ENCODE measurements at regions not wholly inside any gene's neighbourhood (a gene's known extent, or its start where the extent isn't known, plus 50 kb on each side); places are given as distances from the start of the nearest gene placed in this dataset.

DNA sequence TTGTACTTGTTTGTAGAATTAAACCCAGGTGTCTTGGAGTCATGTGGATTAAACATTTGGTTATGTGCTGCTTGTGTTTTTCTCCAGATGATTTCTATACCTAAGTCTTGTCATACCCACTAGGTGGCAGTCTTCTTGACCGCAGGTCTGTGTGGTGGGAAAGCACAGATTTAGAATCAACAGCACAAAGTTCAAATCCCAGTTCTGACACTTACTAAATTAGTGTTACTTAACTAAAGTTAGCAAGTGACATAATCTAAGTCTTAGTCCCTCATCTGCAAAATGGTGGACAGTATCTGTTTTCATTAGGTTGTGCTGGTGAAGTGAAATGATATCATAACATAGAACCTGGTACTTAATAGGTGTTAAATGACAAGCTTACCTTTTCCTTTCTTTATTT lies 151.0 kb upstream of the ARHGAP5 start:
- H3K4me2 ChIP-seq (ENCODE audit: low read length): no peak overlapping the region
- Mint-ChIP-seq H3K27ac (ENCODE audit: unreplicated experiment) (no peak overlapping the region), H3K36me3 (ENCODE audit: low read depth, unreplicated experiment) (no peaks in the 10 kb centered on the region), H3K4me1 (ENCODE audit: low read depth, unreplicated experiment) (peaks cover 24% of the 10 kb centered on the region), H3K9me3 (ENCODE audit: unreplicated experiment) (no peaks in the 10 kb centered on the region), H3K4me3 (ENCODE audit: unreplicated experiment) (no peak overlapping the region), H3K27me3 (ENCODE audit: low read depth, unreplicated experiment) (no peaks in the 10 kb centered on the region)
- H3K4me3 ChIP-seq (ENCODE audit: insufficient read depth, low read depth, low read length): no peak overlapping the region
- no peak overlapping the region for H3K9ac ChIP-seq (ENCODE audit: low read length)
- peak; percentile 34 for FAIRE-seq
- no peaks in the 10 kb centered on the region for H3K9me3 ChIP-seq (ENCODE audit: insufficient read depth, low read depth, low read length)
- H4K20me1 ChIP-seq (ENCODE audit: insufficient read depth, low read length): no peaks in the 10 kb centered on the region
- TF ChIP-seq, protein P1, sequence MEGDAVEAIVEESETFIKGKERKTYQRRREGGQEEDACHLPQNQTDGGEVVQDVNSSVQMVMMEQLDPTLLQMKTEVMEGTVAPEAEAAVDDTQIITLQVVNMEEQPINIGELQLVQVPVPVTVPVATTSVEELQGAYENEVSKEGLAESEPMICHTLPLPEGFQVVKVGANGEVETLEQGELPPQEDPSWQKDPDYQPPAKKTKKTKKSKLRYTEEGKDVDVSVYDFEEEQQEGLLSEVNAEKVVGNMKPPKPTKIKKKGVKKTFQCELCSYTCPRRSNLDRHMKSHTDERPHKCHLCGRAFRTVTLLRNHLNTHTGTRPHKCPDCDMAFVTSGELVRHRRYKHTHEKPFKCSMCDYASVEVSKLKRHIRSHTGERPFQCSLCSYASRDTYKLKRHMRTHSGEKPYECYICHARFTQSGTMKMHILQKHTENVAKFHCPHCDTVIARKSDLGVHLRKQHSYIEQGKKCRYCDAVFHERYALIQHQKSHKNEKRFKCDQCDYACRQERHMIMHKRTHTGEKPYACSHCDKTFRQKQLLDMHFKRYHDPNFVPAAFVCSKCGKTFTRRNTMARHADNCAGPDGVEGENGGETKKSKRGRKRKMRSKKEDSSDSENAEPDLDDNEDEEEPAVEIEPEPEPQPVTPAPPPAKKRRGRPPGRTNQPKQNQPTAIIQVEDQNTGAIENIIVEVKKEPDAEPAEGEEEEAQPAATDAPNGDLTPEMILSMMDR (IDR thresholded peaks at IDR 0.05; ENCODE audit: insufficient read depth, low read depth, low read length): peak; percentile 59
- TF ChIP-seq EZH2 (IDR thresholded peaks at IDR 0.05; ENCODE audit: insufficient read depth, low read length): no peak
- no peak for DNase-seq (ENCODE audit: low read depth)
- H2AFZ ChIP-seq (ENCODE audit: low read depth, low read length): no peak overlapping the region
- H3K79me2 ChIP-seq (ENCODE audit: insufficient read depth, low read length): no peaks in the 10 kb centered on the region
- H3K27me3 ChIP-seq (ENCODE audit: insufficient read depth, low read length): no peaks in the 10 kb centered on the region
- H3K27ac ChIP-seq (ENCODE audit: low read depth, low read length): no peak overlapping the region
- H3K4me1 ChIP-seq (ENCODE audit: insufficient read depth, low read length): peaks cover 21% of the 10 kb centered on the region
- H3K36me3 ChIP-seq (ENCODE audit: insufficient read depth, low read length): no peaks in the 10 kb centered on the region

DNA sequence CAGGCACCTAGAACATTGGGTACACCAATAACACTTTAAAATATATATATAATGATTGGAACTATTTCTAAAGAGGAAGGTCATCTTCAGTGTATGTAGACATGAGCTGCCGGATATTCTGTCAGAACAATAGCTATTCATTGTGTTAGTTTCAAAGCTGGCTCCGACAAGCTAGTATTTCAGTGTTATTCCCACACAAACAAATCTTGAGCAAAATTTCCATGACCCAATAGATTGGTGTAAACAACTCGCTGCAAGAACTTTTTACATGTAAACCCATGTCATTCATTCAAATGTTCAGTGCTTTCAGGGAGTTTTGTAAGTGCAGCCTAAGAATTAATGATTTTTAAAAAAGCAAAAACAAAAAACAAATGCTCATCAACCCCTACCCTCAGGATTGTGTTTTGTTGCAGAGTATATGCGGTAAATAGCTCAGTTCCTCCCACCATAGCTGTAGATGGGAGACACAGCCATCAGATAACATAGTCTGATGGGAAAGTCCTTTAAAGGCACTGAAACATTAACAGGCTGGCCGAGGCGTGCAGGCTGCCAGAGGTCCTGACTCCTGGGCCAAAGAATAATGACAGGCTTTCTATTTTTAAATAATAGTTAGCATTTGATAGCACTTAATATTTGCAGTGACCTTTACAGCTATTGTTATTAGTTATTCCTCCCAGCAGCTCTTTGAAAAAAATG lies 150.3 kb upstream of the ARHGAP5 start:
- peak overlapping the region; percentile 81 for H3K27ac ChIP-seq (ENCODE audit: low read depth, low read length)
- H3K4me3 ChIP-seq (ENCODE audit: insufficient read depth, low read depth, low read length): peak overlapping the region; percentile 3
- peak overlapping the region; percentile 30 for H3K4me3 Mint-ChIP-seq (ENCODE audit: unreplicated experiment)
- no peaks in the 10 kb centered on the region for H3K9me3 ChIP-seq (ENCODE audit: insufficient read depth, low read depth, low read length)
- H3K36me3 Mint-ChIP-seq (ENCODE audit: low read depth, unreplicated experiment): no peaks in the 10 kb centered on the region
- peaks cover 21% of the 10 kb centered on the region for H3K4me1 ChIP-seq (ENCODE audit: insufficient read depth, low read length)
- TF ChIP-seq, protein P1 (IDR thresholded peaks at IDR 0.05; ENCODE audit: insufficient read depth, low read depth, low read length): no peak
- no peak for TF ChIP-seq EZH2 (IDR thresholded peaks at IDR 0.05; ENCODE audit: insufficient read depth, low read length)
- H3K9me3 Mint-ChIP-seq (ENCODE audit: unreplicated experiment): no peaks in the 10 kb centered on the region
- H3K27me3 ChIP-seq (ENCODE audit: insufficient read depth, low read length): no peaks in the 10 kb centered on the region
- DNase-seq (ENCODE audit: low read depth): no peak
- peak overlapping the region; percentile 65 for H3K4me2 ChIP-seq (ENCODE audit: low read length)
- H3K9ac ChIP-seq (ENCODE audit: low read length): peak overlapping the region; percentile 64
- H3K4me1 Mint-ChIP-seq (ENCODE audit: low read depth, unreplicated experiment): peaks cover 24% of the 10 kb centered on the region
- no peaks in the 10 kb centered on the region for H3K36me3 ChIP-seq (ENCODE audit: insufficient read depth, low read length)
- no peaks in the 10 kb centered on the region for H3K79me2 ChIP-seq (ENCODE audit: insufficient read depth, low read length)
- H2AFZ ChIP-seq (ENCODE audit: low read depth, low read length): no peak overlapping the region
- FAIRE-seq: no peak
- H3K27me3 Mint-ChIP-seq (ENCODE audit: low read depth, unreplicated experiment): no peaks in the 10 kb centered on the region
- H4K20me1 ChIP-seq (ENCODE audit: insufficient read depth, low read length): no peaks in the 10 kb centered on the region
- H3K27ac Mint-ChIP-seq (ENCODE audit: unreplicated experiment): peak overlapping the region; percentile 93

DNA sequence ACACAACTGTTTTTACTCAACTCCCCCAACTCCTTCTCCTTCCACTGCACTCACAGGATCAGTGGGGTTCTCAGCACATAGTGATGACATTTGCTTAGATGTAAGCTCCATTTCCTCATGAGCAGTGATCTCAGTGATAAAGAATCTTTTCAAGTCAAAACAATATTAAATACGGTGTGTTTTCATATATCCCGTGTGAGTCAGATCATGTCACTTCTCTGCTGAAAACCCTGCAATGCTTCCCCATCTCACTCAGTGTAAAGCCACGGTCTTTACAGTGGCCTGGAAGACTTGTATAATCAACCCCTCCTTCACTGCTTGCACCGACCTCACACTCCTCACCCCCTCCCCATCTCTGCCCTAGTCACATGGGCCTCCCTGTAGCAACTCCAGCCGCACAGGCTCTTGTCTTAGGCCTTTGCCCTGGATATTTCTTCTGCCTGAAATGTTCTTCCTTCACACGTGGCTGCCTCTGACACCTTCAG lies 149.7 kb upstream of the ARHGAP5 start:
- peak overlapping the region; percentile 81 for H3K27ac ChIP-seq (ENCODE audit: low read depth, low read length)

More for the DNA sequence above, 149.7 kb upstream of the ARHGAP5 start:
- no peaks in the 10 kb centered on the region for H3K27me3 Mint-ChIP-seq (ENCODE audit: low read depth, unreplicated experiment)
- H3K36me3 ChIP-seq (ENCODE audit: insufficient read depth, low read length): no peaks in the 10 kb centered on the region
- H3K4me1 Mint-ChIP-seq (ENCODE audit: low read depth, unreplicated experiment): peaks cover 24% of the 10 kb centered on the region
- H3K36me3 Mint-ChIP-seq (ENCODE audit: low read depth, unreplicated experiment): no peaks in the 10 kb centered on the region
- peak overlapping the region; percentile 51 for H2AFZ ChIP-seq (ENCODE audit: low read depth, low read length)
- peaks cover 21% of the 10 kb centered on the region for H3K4me1 ChIP-seq (ENCODE audit: insufficient read depth, low read length)
- H3K9me3 ChIP-seq (ENCODE audit: insufficient read depth, low read depth, low read length): no peaks in the 10 kb centered on the region
- H3K4me3 Mint-ChIP-seq (ENCODE audit: unreplicated experiment): peak overlapping the region; percentile 30
- TF ChIP-seq EZH2 (IDR thresholded peaks at IDR 0.05; ENCODE audit: insufficient read depth, low read length): no peak
- TF ChIP-seq, protein P1 (IDR thresholded peaks at IDR 0.05; ENCODE audit: insufficient read depth, low read depth, low read length): no peak
- H3K27me3 ChIP-seq (ENCODE audit: insufficient read depth, low read length): no peaks in the 10 kb centered on the region
- H3K27ac Mint-ChIP-seq (ENCODE audit: unreplicated experiment): peak overlapping the region; percentile 93
- peak overlapping the region; percentile 64 for H3K9ac ChIP-seq (ENCODE audit: low read length)
- peak; percentile 99 for FAIRE-seq
- no peaks in the 10 kb centered on the region for H3K9me3 Mint-ChIP-seq (ENCODE audit: unreplicated experiment)
- peak; percentile 94 for DNase-seq (ENCODE audit: low read depth)
- H4K20me1 ChIP-seq (ENCODE audit: insufficient read depth, low read length): no peaks in the 10 kb centered on the region
- no peaks in the 10 kb centered on the region for H3K79me2 ChIP-seq (ENCODE audit: insufficient read depth, low read length)
- H3K4me2 ChIP-seq (ENCODE audit: low read length): peak overlapping the region; percentile 65
- H3K4me3 ChIP-seq (ENCODE audit: insufficient read depth, low read depth, low read length): no peak overlapping the region
